ENCODE measurements at regions not wholly inside any gene's neighbourhood (a gene's known extent, or its start where the extent isn't known, plus 50 kb on each side); places are given as distances from the start of the nearest gene placed in this dataset.
"Not testable (repeated sequence)": the region's sequence is repeated elsewhere in the genome, so short reads cannot be mapped to it uniquely, and the experiment has no call there.

DNA sequence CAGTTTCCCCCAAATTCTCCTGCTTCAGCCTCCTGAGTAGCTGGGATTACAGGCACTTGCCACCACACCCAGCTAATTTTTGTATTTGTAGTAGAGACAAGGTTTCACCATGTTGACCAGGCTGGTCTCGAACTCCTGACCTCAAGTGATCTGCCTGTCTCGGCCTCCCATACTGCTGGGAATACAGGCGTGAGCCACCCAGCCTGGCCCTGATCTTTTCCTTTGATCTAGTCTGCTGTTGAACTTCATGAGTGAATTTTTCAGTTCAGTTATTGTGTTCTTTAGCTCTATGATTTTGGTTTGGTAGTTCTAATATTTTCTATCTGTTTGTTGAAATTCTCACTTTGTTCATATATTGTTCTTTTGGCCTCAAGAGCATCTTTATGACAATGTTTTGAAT is 83.4 kb upstream of the RAP2C start:
- DNase-seq (ENCODE audit: low read depth, low spot score); in situ Hi-C loops (cut with HindIII; ENCODE audit: low pct_unique_long_range_greater_than_20kb, low sequenced_read_pairs): not testable (repeated sequence)

DNA sequence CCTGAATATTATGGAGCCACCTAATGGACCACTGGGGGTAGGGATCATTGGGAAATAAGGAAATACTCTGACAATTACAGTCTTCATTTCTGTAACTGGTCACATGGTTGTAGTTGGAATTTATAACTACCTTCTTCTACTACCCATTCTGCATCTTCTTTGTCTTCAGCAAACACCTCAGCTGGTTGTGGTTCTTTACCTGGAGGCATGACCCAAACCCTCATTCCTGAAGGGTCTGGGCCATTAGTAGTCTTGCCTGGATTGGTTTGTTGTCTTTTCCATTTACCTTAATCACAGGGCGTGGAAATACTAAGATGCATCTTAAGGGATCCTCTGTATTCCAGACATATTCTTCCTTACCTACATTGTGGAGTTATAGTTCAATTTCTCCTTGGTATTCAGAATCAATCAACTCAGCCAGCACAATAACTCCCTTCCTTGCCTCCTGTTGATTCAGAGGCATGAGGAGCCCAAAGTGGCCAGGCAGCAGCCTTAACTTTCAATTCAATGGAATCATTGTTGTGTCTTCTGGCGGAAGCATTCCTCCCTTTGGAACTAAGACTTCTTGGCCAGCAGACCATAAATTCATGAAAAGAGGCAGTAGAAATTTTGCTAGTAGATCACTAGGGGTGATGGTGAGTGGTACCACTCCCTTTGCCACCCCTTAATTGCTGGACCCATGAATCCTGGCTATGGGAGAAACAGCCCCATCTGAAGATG is 75.7 kb upstream of the RAP2C start:
- in situ Hi-C loops (cut with HindIII; ENCODE audit: low pct_unique_long_range_greater_than_20kb, low sequenced_read_pairs), result no loop called here
- DNase-seq (ENCODE audit: low read depth, low spot score), result peak; percentile 72

DNA sequence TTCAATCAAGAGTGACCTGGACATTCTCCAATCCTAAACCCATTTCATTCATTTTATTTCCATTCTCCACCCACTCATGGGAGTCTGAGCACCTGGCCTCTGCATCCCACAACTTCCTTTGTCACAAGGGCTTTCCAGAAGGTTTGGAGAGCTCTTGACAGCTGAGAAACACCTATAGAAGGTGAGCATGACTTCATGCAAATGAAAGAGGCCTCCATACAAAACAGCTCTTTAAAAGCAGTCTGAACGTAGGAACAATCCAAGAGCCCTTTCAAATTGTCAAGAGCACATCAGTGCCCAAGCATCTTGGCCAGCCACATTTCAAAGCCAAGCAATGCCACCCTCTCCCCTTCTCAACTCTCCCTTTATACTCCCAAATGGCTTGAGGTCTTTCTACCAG is 74.9 kb upstream of the RAP2C start:
- DNase-seq (ENCODE audit: low read depth, low spot score), result no peak
- in situ Hi-C loops (cut with HindIII; ENCODE audit: low pct_unique_long_range_greater_than_20kb, low sequenced_read_pairs), result no loop called here

DNA sequence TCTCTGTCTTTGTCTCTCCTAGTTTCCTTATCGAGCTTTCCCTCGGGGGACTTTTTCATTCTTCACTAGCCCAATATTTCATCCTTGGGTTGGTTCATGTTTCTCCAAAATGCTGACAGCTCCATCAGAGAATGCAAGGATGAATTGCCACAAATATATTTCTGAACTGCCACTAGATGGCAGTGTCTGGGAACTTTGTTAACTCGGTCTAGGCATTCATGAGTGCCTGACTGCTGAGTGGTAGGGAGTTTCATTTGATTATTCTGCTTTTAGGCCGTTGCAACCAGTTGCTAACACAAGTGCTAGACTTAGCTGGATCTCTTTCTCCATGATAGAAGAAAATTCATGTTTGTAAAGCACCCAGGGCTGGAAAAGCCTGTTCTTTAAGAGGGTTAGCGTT is 73.5 kb upstream of the RAP2C start:
- in situ Hi-C loops (cut with HindIII; ENCODE audit: low pct_unique_long_range_greater_than_20kb, low sequenced_read_pairs), result no loop called here
- peak; percentile 74 for DNase-seq (ENCODE audit: low read depth, low spot score)

DNA sequence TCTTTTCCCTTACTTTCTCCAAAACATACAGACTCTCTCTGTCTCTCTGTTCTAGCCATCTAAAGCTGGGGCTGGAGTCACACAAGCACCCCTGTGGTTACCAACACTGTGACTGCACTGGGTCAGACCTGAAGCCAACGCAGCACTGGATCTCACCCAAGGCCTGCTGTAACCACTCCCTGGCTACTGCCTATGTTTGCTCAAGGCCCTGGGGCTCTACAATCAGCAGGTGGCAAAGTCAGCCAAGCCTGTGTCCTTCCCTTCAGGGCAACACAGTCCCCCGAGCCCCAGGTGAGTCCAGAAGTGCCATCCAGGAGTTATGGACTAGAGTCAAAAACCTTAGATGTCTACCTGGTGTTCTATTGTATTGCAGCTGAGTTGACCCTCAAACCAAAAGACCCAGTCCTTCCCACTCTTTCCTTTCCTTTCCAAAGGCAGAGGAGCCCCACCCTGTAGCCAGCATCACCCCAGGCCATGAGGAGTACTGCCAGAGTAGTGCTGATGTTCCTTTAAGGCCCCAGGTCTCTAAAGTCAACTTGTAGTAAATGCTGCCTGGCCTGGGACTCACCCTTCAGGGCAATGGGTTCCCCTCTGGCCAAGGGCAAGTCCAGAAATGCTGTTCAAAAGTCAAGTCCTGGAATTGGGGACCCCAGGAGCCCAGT is 58.8 kb upstream of the RAP2C start:
- no peak for DNase-seq (ENCODE audit: low read depth, low spot score)
- in situ Hi-C loops (cut with HindIII; ENCODE audit: low pct_unique_long_range_greater_than_20kb, low sequenced_read_pairs), result no loop called here

DNA sequence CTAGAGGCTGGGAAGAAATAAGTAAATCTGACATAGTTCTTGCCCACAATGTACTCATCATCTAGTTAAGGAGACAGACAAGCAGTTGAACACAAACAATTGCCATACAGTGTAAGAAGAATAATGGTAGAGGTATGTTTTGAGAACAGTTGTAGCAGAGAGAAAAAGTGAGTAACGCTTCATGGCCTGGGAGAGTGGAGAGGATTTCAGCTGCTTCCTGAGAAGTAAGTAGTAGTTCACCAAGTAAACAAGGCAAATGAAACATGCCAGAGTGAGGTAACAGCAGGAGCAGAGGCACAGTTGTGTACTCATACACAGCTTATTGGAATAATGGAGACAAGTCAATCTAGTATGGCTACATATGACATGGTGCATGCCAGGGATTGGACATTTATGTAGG is 53.6 kb upstream of the RAP2C start:
- in situ Hi-C loops (cut with HindIII; ENCODE audit: low pct_unique_long_range_greater_than_20kb, low sequenced_read_pairs), result no loop called here
- no peak for DNase-seq (ENCODE audit: low read depth, low spot score)

DNA sequence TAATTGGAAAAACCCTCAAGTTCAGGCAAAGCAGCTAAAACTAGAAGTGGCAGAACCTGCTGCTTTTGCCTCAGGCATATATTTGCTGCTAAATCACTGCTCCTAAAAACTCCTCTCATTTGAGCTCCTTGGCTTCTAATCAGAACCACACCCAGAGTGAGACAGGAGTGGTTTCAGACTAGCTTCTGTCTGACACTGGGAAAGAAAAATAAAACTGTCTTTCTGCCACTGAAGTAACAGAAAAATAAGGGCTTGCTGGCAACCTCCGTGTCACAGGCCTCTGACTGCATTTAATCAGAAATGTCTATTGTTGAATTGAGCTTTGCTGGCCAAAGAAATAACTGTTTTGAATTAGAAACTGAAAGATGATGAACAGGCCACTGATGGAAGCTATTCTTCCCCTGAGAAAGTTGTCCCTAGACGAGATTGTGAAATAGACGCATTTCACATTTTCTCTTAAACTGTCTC is 52.1 kb upstream of the RAP2C start:
- in situ Hi-C loops (cut with HindIII; ENCODE audit: low pct_unique_long_range_greater_than_20kb, low sequenced_read_pairs), result no loop called here
- no peak for DNase-seq (ENCODE audit: low read depth, low spot score)

DNA sequence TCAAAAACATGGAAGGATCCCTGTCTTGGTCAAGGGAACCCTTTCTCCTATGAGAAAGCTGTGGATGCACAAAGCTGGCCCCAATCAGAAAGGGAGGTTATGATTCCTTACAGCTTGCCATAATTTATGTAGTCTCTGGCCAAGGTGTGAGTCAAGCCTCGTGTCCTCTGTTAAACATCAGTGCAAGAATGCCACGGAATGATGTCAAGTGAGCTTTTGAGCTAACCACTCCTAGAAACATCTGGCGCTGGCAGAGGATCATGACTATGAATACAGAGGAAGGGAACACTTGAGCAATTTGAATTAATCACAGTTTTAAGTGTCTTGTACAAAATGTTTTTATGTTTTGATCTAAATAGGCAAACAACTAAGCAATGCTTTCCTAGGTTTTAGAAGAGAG is 51.5 kb upstream of the RAP2C start:
- no peak for DNase-seq (ENCODE audit: low read depth, low spot score)
- in situ Hi-C loops (cut with HindIII; ENCODE audit: low pct_unique_long_range_greater_than_20kb, low sequenced_read_pairs), result no loop called here

DNA sequence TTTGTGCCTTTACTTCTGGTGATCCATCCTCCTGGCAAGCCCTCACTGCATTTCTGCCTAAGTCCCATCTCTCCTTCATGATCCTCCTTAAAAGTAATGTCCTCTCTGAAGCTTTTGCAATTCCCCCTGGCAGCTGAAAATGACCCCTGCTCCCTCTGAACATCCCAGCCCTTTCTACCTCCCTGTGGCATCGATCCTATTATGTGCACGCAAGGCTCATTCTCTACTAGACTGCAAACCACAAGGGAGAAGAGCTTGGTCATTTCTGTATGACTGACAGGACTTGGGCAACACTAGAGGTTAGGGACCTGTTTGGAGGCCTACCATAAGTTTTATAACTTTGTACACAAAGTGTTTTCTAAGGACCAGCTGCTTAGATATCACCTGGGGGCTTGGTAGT is 50.8 kb upstream of the RAP2C start:
- no peak for DNase-seq (ENCODE audit: low read depth, low spot score)
- in situ Hi-C loops (cut with HindIII; ENCODE audit: low pct_unique_long_range_greater_than_20kb, low sequenced_read_pairs), result no loop called here

Data from SK-MEL-5 (cell line).